COLO829 (cell line): ENCODE measurements at regions not wholly inside any gene's neighbourhood (a gene's known extent, or its start where the extent isn't known, plus 50 kb on each side); places are given as distances from the start of the nearest gene placed in this dataset.

Source experiments
- DNase-seq: peaks from one replicate; pipeline ENCODE4 v3.0.0; 2012; ENCODE audit warnings: low spot score

GRCh38 chr11:101211407-101211975, 81.9 kb upstream of the PGR start:
- no peak for DNase-seq

- no peak for DNase-seq
These were observed 73.0 kb upstream of the PGR start for GRCh38 chr11:101202614-101203013.

GRCh38 chr11:101199416-101199815, 69.8 kb upstream of the PGR start:
- no peak for DNase-seq

GRCh38 chr11:101195294-101195693, 65.7 kb upstream of the PGR start:
- DNase-seq = no peak

- no peak for DNase-seq
These were observed 59.2 kb upstream of the PGR start for GRCh38 chr11:101188801-101189200.

- DNase-seq = no peak
These were observed 58.6 kb upstream of the PGR start for GRCh38 chr11:101188173-101188572.

GRCh38 chr11:101187748-101188147, 58.1 kb upstream of the PGR start:
- DNase-seq = no peak

- no peak for DNase-seq
These were observed 56.4 kb upstream of the PGR start for GRCh38 chr11:101185985-101186384.

- DNase-seq = no peak
These were observed 52.9 kb upstream of the PGR start for GRCh38 chr11:101182467-101182866.

- peak; percentile 15 for DNase-seq
These were observed 50.9 kb upstream of the PGR start for GRCh38 chr11:101180481-101180880.
